Activated CD8-positive, alpha-beta T cell treated with anti-CD3 and anti-CD28 coated beads for 36 hours (primary cell): ENCODE measurements at regions not wholly inside any gene's neighbourhood (a gene's known extent, or its start where the extent isn't known, plus 50 kb on each side); places are given as distances from the start of the nearest gene placed in this dataset.

Experiments used
- ATAC-seq: fragments of 200-7000 bp; cut with Tn5 transposase; one replicate; pipeline ENCODE4 v1.10.0; 2021; ENCODE audit warnings: mild to moderate bottlenecking, moderate library complexity
- CTCF ChIA-PET: fragments of 350-600 bp; sonication (Branson Sonifier 250); formaldehyde crosslinking; loops from one replicate; lab custom pipeline; 2021; ENCODE audit warnings: antibody characterized with exemption; lab: Charles Lee
- POLR2A ChIA-PET: fragments of 350-600 bp; sonication (Branson Sonifier 250); formaldehyde crosslinking; loops from one replicate; lab custom pipeline; 2021; ENCODE audit warnings: antibody characterized with exemption; lab: Charles Lee
- DNase-seq: peaks from one replicate; pipeline ENCODE4 v3.0.0-alpha.2; 2020
- H3K27ac Mint-ChIP-seq: one replicate; pipeline ENCODE4 v1.8.0; 2021; ENCODE audit warnings: mild to moderate bottlenecking, mixed read lengths
- H3K27me3 Mint-ChIP-seq: one replicate; pipeline ENCODE4 v1.8.0; 2021; ENCODE audit warnings: mixed read lengths
- H3K36me3 Mint-ChIP-seq: one replicate; pipeline ENCODE4 v1.8.0; 2021; ENCODE audit warnings: low read depth, mixed read lengths
- H3K4me1 Mint-ChIP-seq: one replicate; pipeline ENCODE4 v1.8.0; 2021; ENCODE audit warnings: low read depth, mixed read lengths
- H3K4me3 Mint-ChIP-seq: one replicate; pipeline ENCODE4 v1.8.0; 2021; ENCODE audit warnings: mild to moderate bottlenecking, moderate library complexity, mixed read lengths
- H3K9me3 Mint-ChIP-seq: one replicate; pipeline ENCODE4 v1.8.0; 2021; ENCODE audit warnings: mixed read lengths
- CTCF ChIP-seq: fragments of 200-600 bp; IDR thresholded peaks from one replicate; pipeline ENCODE4 v1.8.0; 2022; ENCODE audit warnings: antibody characterized with exemption, mild to moderate bottlenecking
- intact Hi-C: fragments of 100-400 bp; cut with micrococcal nuclease; formaldehyde crosslinking; loops from one replicate; pipeline ENCODE4 v1.10.0; 2022

DNA sequence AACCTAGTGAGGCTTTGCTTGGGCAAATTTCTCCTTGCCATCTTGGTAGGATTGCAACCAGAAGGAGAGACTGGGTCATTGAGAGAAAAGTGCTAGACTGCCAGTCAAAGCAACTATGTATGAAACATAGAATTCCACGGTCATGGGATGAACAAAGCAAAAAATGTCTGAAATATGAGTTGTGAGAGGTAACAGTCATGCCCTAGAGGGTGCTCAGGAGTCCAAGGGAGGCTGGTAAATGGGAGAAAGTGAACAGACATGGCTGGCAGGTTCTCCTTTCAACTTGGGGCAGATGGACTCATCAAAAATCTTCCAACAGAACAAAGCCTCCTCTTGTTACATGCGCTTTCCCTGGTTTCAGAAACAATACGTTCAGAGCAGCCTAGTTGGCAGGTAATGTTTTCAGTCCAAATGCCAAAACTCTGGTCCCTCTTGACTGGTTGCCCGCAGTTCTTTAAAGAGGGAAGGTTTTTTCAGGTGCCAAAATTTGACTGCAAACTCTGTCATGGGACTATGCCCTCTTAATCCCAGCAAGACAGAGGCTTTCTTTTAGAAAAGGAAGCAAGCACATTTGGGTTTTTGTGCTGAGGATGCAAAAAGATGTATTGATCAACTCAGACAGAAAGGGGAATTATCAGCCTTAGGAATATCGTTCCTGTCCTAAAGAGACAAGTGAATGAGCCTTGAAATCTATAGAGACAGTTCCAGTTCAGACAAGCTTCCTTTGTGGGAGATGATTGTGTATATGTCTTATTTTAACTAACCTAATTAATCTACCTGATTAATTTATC, 68.5 kb upstream of the SASH1 start:
- TF ChIP-seq CTCF, result no peak
- peaks cover 10% of the 10 kb centered on the region for H3K27me3 Mint-ChIP-seq
- no peaks in the 10 kb centered on the region for H3K4me1 Mint-ChIP-seq
- no peaks in the 10 kb centered on the region for H3K36me3 Mint-ChIP-seq
- intact Hi-C loops, result no loop called here
- ATAC-seq (no peak), DNase-seq (no peak)
- no peak overlapping the region for H3K4me3 Mint-ChIP-seq
- POLR2A ChIA-PET, result no interaction called here
- no peaks in the 10 kb centered on the region for H3K9me3 Mint-ChIP-seq
- CTCF ChIA-PET, result no interaction called here
- H3K27ac Mint-ChIP-seq, result no peak overlapping the region

- ChIA-PET POLR2A (no interaction called here), CTCF (no interaction called here)
- Mint-ChIP-seq H3K9me3 (no peaks in the 10 kb centered on the region), H3K4me3 (no peak overlapping the region), H3K27ac (no peak overlapping the region), H3K27me3 (peaks cover 10% of the 10 kb centered on the region), H3K36me3 (no peaks in the 10 kb centered on the region), H3K4me1 (no peaks in the 10 kb centered on the region)
- DNase-seq (no peak), ATAC-seq (no peak)
- intact Hi-C loops, result no loop called here
- no peak for TF ChIP-seq CTCF
Observed at GRCh38 chr6:148274809-148275208, 67.8 kb upstream of the SASH1 start.

DNA sequence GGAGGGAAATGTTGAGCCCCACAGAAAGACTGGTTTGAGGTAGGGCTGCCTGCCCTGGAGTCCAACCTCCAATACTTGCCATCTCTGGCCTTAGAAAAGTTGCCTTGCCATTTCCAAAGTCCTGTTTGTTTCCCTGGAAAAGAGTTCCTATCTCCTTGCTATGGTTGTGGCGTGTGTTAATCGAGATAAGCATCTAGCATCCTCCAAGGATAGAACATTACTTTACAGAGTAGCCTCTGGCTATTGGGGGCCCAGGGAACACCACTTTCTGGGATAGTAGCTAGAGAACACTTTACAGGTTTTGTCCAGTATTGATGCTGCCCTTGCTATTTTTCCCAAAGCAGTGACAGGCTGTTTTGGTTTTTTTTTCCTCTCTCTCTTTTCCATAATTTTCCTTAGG, 57.4 kb upstream of the SASH1 start:
- no peaks in the 10 kb centered on the region for H3K36me3 Mint-ChIP-seq
- POLR2A ChIA-PET, result no interaction called here
- H3K4me1 Mint-ChIP-seq, result no peaks in the 10 kb centered on the region
- no peak overlapping the region for H3K27ac Mint-ChIP-seq
- peaks cover 2% of the 10 kb centered on the region for H3K27me3 Mint-ChIP-seq
- no peak for ATAC-seq
- H3K4me3 Mint-ChIP-seq, result no peak overlapping the region
- intact Hi-C loops, result no loop called here
- no peak for TF ChIP-seq CTCF
- H3K9me3 Mint-ChIP-seq, result no peaks in the 10 kb centered on the region
- CTCF ChIA-PET, result no interaction called here
- no peak for DNase-seq

GRCh38 chr6:148286563-148286962, 56.1 kb upstream of the SASH1 start:
- Mint-ChIP-seq H3K36me3 (no peaks in the 10 kb centered on the region), H3K9me3 (no peaks in the 10 kb centered on the region), H3K4me1 (no peaks in the 10 kb centered on the region), H3K4me3 (no peak overlapping the region), H3K27me3 (peaks cover 4% of the 10 kb centered on the region), H3K27ac (no peak overlapping the region)
- TF ChIP-seq CTCF, result no peak
- POLR2A ChIA-PET, result no interaction called here
- DNase-seq (no peak), ATAC-seq (no peak)
- intact Hi-C loops, result no loop called here
- CTCF ChIA-PET, result no interaction called here

DNA sequence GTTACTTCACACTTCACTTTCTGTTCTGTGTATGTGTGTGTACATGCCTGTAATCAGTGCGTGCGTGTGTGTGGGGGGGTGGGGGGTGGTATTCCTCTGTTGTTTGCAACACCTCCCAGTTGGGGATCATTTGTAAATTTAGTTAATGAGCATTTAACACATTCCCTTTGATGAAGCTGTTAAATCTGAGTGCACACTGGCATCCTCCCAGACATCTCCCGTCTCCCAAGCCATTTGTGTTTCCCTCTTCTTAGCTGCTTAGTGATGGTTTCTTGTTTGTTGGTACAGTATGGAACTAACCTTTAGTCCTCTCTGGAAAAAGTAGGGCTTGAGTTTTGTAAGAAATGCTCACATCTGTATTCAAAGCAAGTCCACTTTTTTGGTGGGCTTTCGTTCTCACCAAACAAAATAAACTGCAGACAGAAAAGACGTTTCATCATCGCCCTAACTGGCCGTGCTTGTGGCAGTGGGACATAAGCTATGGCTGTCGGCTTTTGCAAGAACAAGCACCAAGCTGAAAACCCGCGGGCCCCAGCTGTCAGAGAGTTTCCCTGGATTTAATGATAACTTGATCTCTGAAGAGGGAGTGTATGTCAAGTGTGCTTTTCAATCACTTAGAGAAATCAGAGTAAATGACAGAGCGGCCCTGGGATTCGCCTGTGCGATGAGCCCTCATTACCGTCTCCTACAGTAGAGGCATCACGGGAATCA, 54.9 kb upstream of the SASH1 start:
- no peak for DNase-seq
- H3K4me1 Mint-ChIP-seq, result no peaks in the 10 kb centered on the region
- H3K4me3 Mint-ChIP-seq, result no peak overlapping the region
- no peak for TF ChIP-seq CTCF
- H3K9me3 Mint-ChIP-seq, result no peaks in the 10 kb centered on the region
- intact Hi-C loops, result no loop called here
- POLR2A ChIA-PET, result interaction anchor here (0.6 kb wide), 1 partner anchor 155 kb away, joined by 4 read pairs; no protein-coding TSS in a partner anchor
- no peak for ATAC-seq
- H3K36me3 Mint-ChIP-seq, result no peaks in the 10 kb centered on the region
- H3K27ac Mint-ChIP-seq, result no peak overlapping the region
- CTCF ChIA-PET, result no interaction called here
- H3K27me3 Mint-ChIP-seq, result peaks cover 5% of the 10 kb centered on the region
